IMR-90 (cell line): ENCODE measurements at regions not wholly inside any gene's neighbourhood (a gene's known extent, or its start where the extent isn't known, plus 50 kb on each side); places are given as distances from the start of the nearest gene placed in this dataset.

Experiments used
- ATAC-seq: fragments of 200-7000 bp; cut with Tn5 transposase; 2 replicates; pipeline ENCODE4 v1.9.1; 2020; ENCODE audit warnings: low read depth, mild to moderate bottlenecking, moderate library complexity
- BruUV-seq: library from RNA; stranded (reverse); fragments of 400-500 nt; replicated peaks from 2 replicates; lab custom pipeline; 2021; lab: Mats Ljungman, UMichigan
- CTCF ChIA-PET: fragments of 300-600 bp; formaldehyde crosslinking; extraction: SDS; loops from one replicate; lab custom pipeline; 2021; ENCODE audit warnings: antibody characterized with exemption; lab: Yijun Ruan, JAX
- POLR2A ChIA-PET: fragments of 300-600 bp; sonication (Branson Sonifier 250); formaldehyde crosslinking; loops from one replicate; lab custom pipeline; 2022; ENCODE audit warnings: antibody characterized with exemption; ENCODE audit not compliant: unreplicated experiment; lab: Charles Lee
- DNase-seq: peaks from one replicate; pipeline ENCODE4 v3.0.0; 2013
- H2AFZ ChIP-seq: replicated peaks from 2 replicates; pipeline ENCODE3; 2013; ENCODE audit warnings: low read length, mild to moderate bottlenecking; ENCODE audit not compliant: poor library complexity
- H2AK5ac ChIP-seq: 2 replicates; pipeline ENCODE4 v1.6.1; 2013; ENCODE audit warnings: low read depth, low read length, inconsistent platforms
- H2AK9ac ChIP-seq: replicated peaks from 2 replicates; pipeline ENCODE3; 2013; ENCODE audit warnings: mild to moderate bottlenecking, low read depth, low read length, moderate library complexity; ENCODE audit not compliant: poor library complexity
- H2BK120ac ChIP-seq: 2 replicates; pipeline ENCODE4 v1.6.1; 2013; ENCODE audit warnings: low read depth, low read length, inconsistent platforms
- H2BK15ac ChIP-seq: 3 replicates; pipeline ENCODE4 v1.6.1; 2013; ENCODE audit warnings: low read depth, low read length, inconsistent platforms
- H2BK20ac ChIP-seq: 2 replicates; pipeline ENCODE4 v1.6.1; 2013; ENCODE audit warnings: low read depth, mild to moderate bottlenecking, inconsistent platforms, low read length, moderate library complexity
- H2BK5ac ChIP-seq: 2 replicates; pipeline ENCODE4 v1.6.1; 2013; ENCODE audit warnings: mild to moderate bottlenecking, low read depth, low read length, inconsistent platforms; ENCODE audit not compliant: poor library complexity, severe bottlenecking
- H3K14ac ChIP-seq: replicated peaks from 2 replicates; pipeline ENCODE4 v1.6.1; 2013; ENCODE audit warnings: low read depth, low read length, inconsistent platforms
- H3K18ac ChIP-seq: 2 replicates; pipeline ENCODE4 v1.6.1; 2013; ENCODE audit warnings: low read depth, low read length, control low read depth
- H3K23ac ChIP-seq: 2 replicates; pipeline ENCODE4 v1.6.1; 2013; ENCODE audit warnings: low read depth, low read length, inconsistent platforms
- H3K27ac ChIP-seq: 2 replicates; pipeline ENCODE4 v1.5.1; 2013; ENCODE audit warnings: mild to moderate bottlenecking, control low read depth, low read length; ENCODE audit not compliant: insufficient read depth
- H3K27me3 ChIP-seq: 2 replicates; pipeline ENCODE4 v1.6.1; 2013; ENCODE audit warnings: low read length; ENCODE audit not compliant: control insufficient read depth, insufficient read depth
- H3K36me3 ChIP-seq: 2 replicates; pipeline ENCODE4 v1.6.1; 2013; ENCODE audit warnings: low read length, mixed read lengths; ENCODE audit not compliant: control insufficient read depth, insufficient read depth
- H3K4ac ChIP-seq: 2 replicates; pipeline ENCODE4 v1.6.1; 2013; ENCODE audit warnings: low read depth, low read length, inconsistent platforms
- H3K4me1 ChIP-seq: 2 replicates; pipeline ENCODE4 v1.6.1; 2013; ENCODE audit warnings: low read length, mixed read lengths; ENCODE audit not compliant: control insufficient read depth, insufficient read depth
- H3K4me2 ChIP-seq: 2 replicates; pipeline ENCODE4 v1.6.1; 2013; ENCODE audit warnings: low read depth, mild to moderate bottlenecking, control low read depth, low read length, moderate library complexity
- H3K4me3 ChIP-seq: 2 replicates; pipeline ENCODE4 v1.5.1; 2013; ENCODE audit warnings: low read depth, mild to moderate bottlenecking, control low read depth, low read length, moderate library complexity; ENCODE audit not compliant: insufficient read depth
- H3K56ac ChIP-seq: 2 replicates; pipeline ENCODE4 v1.6.1; 2013; ENCODE audit warnings: low read length, inconsistent platforms; ENCODE audit not compliant: insufficient read depth; ENCODE audit errors: extremely low read depth
- H3K79me1 ChIP-seq, 2 experiments: 2 replicates each; pipeline ENCODE4 v1.6.1; 2013; ENCODE audit warnings: low read length in 2 of 2, inconsistent platforms in 1 of 2, low read depth in 1 of 2
- H3K9ac ChIP-seq: 2 replicates; pipeline ENCODE4 v1.6.1; 2013; ENCODE audit warnings: low read depth, low read length, control low read depth
- H3K9me1 ChIP-seq: 2 replicates; pipeline ENCODE4 v1.6.1; 2013; ENCODE audit warnings: low read length, inconsistent platforms; ENCODE audit not compliant: insufficient read depth
- H3K9me3 ChIP-seq: 2 replicates; pipeline ENCODE4 v1.6.1; 2013; ENCODE audit warnings: low read length; ENCODE audit not compliant: control insufficient read depth, insufficient read depth
- H4K20me1 ChIP-seq: 2 replicates; pipeline ENCODE4 v1.6.1; 2013; ENCODE audit warnings: low read length, inconsistent platforms; ENCODE audit not compliant: insufficient read depth
- H4K5ac ChIP-seq: 2 replicates; pipeline ENCODE4 v1.6.1; 2013; ENCODE audit warnings: mild to moderate bottlenecking, low read depth, low read length, control low read depth
- H4K8ac ChIP-seq, 2 experiments: 2 replicates each; pipeline ENCODE4 v1.6.1; 2013; ENCODE audit warnings: low read depth in 2 of 2, low read length in 2 of 2, control low read depth in 1 of 2, inconsistent platforms in 1 of 2
- H4K91ac ChIP-seq: 2 replicates; pipeline ENCODE4 v1.6.1; 2013; ENCODE audit warnings: low read depth, low read length, inconsistent platforms; ENCODE audit not compliant: insufficient read depth
- BHLHE40 ChIP-seq: fragments of 150-350 bp; IDR thresholded peaks from 2 replicates; pipeline ENCODE4 v1.6.1; 2016; ENCODE audit warnings: mild to moderate bottlenecking, low read depth, low read length
- CEBPB ChIP-seq: IDR thresholded peaks from 2 replicates; pipeline ENCODE4 v1.6.1; 2012; ENCODE audit warnings: low read depth, low read length, improper control_type of control experiment
- FOS ChIP-seq: fragments of 150-350 bp; IDR thresholded peaks from 2 replicates; pipeline ENCODE4 v1.6.1; 2016; ENCODE audit warnings: low read depth, low read length
- NFE2L2 ChIP-seq: fragments of 150-350 bp; IDR thresholded peaks from 2 replicates; pipeline ENCODE4 v1.6.1; 2016; ENCODE audit warnings: low read depth, mild to moderate bottlenecking, low read length
- RCOR1 ChIP-seq: IDR thresholded peaks from 2 replicates; pipeline ENCODE4 v1.6.1; 2012; ENCODE audit warnings: mild to moderate bottlenecking, low read length, improper control_type of control experiment; ENCODE audit not compliant: insufficient replicate concordance
- RFX5 ChIP-seq: IDR thresholded peaks from 2 replicates; pipeline ENCODE4 v1.8.0; 2012; ENCODE audit warnings: low read depth, mild to moderate bottlenecking, low read length, moderate library complexity
- WGBS, 2 experiments: methylation state at CpG; one replicate each; pipeline versions ENCODE4 v1.1.5 to v1.1.7; 2013; ENCODE audit warnings: missing lambda C conversion rate in 2 of 2; ENCODE audit not compliant: insufficient read length in 1 of 2; ENCODE audit errors: extremely low coverage in 2 of 2; 5-methylcytosine and 5-hydroxymethylcytosine counted together
- dilution Hi-C: fragments of 300-500 bp; cut with HindIII; formaldehyde crosslinking; loops from one replicate; pipeline ENCODE4 v1.14.3; 2018; ENCODE audit warnings: low sequenced_read_pairs; ENCODE audit not compliant: unreplicated experiment
- in situ Hi-C: fragments of 300-500 bp; cut with MboI; formaldehyde crosslinking; loops from 3 replicates; pipeline ENCODE4 v1.14.3; 2019; ENCODE audit warnings: low sequenced_read_pairs, inconsistent platforms, mixed read lengths
- intact Hi-C: fragments of 100-400 bp; cut with micrococcal nuclease; formaldehyde crosslinking; loops from 2 replicates; pipeline ENCODE4 v1.10.0; 2022
- TF ChIP-seq, protein P1 (sequence below): conservative IDR thresholded peaks from 2 replicates; pipeline ENCODE4 v1.5.1; 2012; ENCODE audit warnings: mild to moderate bottlenecking, low read depth, low read length, improper control_type of control experiment

DNA sequence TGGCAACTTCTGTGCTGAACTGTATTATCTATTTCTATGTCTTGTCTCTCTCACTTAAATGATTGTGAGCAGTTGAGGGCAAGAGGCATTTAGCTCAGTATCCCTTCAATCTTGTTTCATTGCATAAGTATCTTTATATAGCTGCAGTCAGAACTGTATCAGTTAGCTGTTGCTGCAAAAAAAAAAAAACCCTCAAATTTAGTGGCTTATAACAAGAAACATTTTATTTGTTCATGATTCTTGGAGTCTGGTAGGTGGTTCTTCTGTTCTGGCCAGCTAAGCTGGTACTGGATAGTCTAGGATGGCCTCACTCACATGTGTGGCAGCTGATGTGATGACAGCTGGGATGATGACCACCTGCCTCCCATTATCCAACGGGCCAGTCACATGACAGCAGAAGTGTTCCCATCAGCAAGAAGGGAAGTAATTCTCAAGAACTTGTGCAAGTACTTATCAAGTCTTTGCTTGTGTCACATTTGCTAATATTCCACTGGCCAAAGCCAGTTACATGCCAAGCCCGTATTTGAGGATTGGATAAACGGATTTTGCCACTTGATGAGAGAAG, 67.8 kb downstream of the SLC4A3 start:
- ChIA-PET CTCF (interaction anchor here (0.6 kb wide), 1 partner anchor 520 kb away, joined by 3 read pairs; no protein-coding TSS in a partner anchor), POLR2A (no interaction called here)
- in situ Hi-C loops, result no loop called here
- DNase-seq (no peak), ATAC-seq (no peak)
- H3K9me1 ChIP-seq, result no peaks in the 10 kb centered on the region
- no TSS peak for BruUV-seq
- no peak overlapping the region for H3K23ac ChIP-seq
- no peak overlapping the region for H3K18ac ChIP-seq
- H4K5ac ChIP-seq, result no peak overlapping the region
- H2BK120ac ChIP-seq, result no peak overlapping the region
- dilution Hi-C loops, result no loop called here
- no peaks in the 10 kb centered on the region for H3K36me3 ChIP-seq
- no peak overlapping the region for H3K4ac ChIP-seq
- no peak overlapping the region for H3K4me2 ChIP-seq
- no peak overlapping the region for H2BK15ac ChIP-seq
- intact Hi-C loops, result no loop called here
- no peak overlapping the region for H3K9ac ChIP-seq
- H3K9me3 ChIP-seq, result peaks cover 2% of the 10 kb centered on the region
- no peak overlapping the region for H2BK20ac ChIP-seq
- H3K79me1 ChIP-seq, result no peaks in the 10 kb centered on the region
- H2AFZ ChIP-seq, result no peak overlapping the region
- H2AK5ac ChIP-seq, result no peak overlapping the region
- H3K14ac ChIP-seq, result no peak overlapping the region
- H3K4me1 ChIP-seq, result peaks cover 2% of the 10 kb centered on the region; the same call in 1 of the 2 replicates
- H4K8ac ChIP-seq, result no peak overlapping the region
- no peak for TF ChIP-seq RCOR1
- no peak for TF ChIP-seq FOS
- no peak for TF ChIP-seq BHLHE40
- TF ChIP-seq NFE2L2, result no peak
- TF ChIP-seq, protein P1, sequence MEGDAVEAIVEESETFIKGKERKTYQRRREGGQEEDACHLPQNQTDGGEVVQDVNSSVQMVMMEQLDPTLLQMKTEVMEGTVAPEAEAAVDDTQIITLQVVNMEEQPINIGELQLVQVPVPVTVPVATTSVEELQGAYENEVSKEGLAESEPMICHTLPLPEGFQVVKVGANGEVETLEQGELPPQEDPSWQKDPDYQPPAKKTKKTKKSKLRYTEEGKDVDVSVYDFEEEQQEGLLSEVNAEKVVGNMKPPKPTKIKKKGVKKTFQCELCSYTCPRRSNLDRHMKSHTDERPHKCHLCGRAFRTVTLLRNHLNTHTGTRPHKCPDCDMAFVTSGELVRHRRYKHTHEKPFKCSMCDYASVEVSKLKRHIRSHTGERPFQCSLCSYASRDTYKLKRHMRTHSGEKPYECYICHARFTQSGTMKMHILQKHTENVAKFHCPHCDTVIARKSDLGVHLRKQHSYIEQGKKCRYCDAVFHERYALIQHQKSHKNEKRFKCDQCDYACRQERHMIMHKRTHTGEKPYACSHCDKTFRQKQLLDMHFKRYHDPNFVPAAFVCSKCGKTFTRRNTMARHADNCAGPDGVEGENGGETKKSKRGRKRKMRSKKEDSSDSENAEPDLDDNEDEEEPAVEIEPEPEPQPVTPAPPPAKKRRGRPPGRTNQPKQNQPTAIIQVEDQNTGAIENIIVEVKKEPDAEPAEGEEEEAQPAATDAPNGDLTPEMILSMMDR, result no peak
- TF ChIP-seq CEBPB, result no peak
- TF ChIP-seq RFX5, result no peak
- H3K4me3 ChIP-seq, result no peak overlapping the region
- no peak overlapping the region for H2AK9ac ChIP-seq
- H3K27ac ChIP-seq, result no peak overlapping the region
- H2BK5ac ChIP-seq, result no peak overlapping the region
- no peak overlapping the region for H4K91ac ChIP-seq
- H3K56ac ChIP-seq, result no peak overlapping the region
- H4K20me1 ChIP-seq, result no peaks in the 10 kb centered on the region
- WGBS, 2 experiments, result no CpG with 5 or more reads among the region's 3 CpGs
- peaks cover 18% of the 10 kb centered on the region for H3K27me3 ChIP-seq
